Activated CD4-positive, CD25-positive, alpha-beta regulatory T cell treated with anti-CD3 and anti-CD28 coated beads, Interleukin-2, amount 50 U/mL, for 16 hours (primary cell): ENCODE measurements at regions not wholly inside any gene's neighbourhood (a gene's known extent, or its start where the extent isn't known, plus 50 kb on each side); places are given as distances from the start of the nearest gene placed in this dataset.
"Not testable (repeated sequence)": the region's sequence is repeated elsewhere in the genome, so short reads cannot be mapped to it uniquely, and the experiment has no call there.

Experiments
- DNase-seq: peaks from one replicate; pipeline ENCODE4 v3.0.0-alpha.2; 2020; ENCODE audit warnings: low read depth, low spot score

DNA sequence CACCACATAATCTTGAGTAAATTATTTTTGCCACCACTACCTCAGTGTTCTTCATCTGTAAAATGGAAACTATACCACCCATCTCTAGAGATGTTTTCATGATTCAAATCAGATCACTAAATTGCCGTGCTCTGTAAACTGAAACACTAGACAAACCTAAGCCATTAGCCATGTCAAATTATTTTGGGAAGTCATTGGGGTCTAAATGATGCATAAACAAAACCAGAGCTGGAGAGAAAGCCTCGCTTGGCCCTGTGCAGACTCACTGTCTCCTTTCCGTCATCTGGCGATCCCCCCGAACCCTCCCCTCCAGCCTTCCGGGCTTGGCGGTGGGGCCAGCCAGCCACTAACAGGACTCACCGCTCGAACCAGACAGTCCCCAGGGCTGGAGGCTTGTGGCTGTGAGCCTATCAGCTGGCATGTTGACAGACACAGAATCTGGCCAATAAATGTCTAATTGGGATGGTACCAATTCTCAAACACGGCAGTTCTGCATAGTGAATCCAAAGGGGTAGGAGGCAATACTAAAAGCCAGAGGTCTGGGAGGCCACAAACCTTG is 256.5 kb downstream of the SEC61B start:
- DNase-seq = no peak

DNA sequence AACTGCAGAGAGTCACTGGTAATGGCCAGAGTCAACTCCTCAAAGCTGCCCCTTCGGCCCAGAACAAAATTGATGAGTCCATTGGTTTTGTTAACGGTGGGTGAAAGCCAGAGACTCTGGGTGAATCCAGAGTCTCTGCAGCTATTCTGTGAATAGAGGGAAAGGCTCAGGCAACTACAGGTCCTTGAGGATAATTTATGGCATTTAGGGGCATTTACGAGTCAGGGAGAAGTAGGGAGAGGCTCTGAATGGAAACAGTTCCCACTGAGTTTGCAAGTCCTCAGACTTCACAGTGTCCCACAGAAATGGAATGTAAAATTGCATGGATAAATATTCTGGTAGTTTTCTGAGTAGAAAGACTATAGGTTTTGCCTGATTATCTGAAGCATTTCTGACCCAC is 257.8 kb downstream of the SEC61B start:
- no peak for DNase-seq

DNA sequence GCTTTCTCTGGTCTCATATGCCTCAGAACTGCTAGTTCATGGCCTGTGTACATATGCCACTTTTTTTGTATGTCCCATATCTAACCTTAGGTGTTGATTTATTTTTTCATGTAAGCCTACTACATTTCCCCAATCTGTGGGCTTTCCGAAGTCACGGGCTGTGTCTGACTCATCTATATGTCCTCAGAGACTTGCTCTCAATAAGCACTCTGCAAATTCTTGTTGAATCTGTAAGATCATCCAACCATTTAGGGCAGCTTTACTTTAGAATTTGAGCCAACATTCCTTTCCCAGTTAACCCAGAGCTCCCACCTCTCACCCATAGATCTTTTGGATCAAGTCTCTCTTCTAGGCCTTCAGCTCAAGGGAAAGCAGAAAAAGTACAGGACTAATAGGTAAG is 263.4 kb downstream of the SEC61B start:
- no peak for DNase-seq

DNA sequence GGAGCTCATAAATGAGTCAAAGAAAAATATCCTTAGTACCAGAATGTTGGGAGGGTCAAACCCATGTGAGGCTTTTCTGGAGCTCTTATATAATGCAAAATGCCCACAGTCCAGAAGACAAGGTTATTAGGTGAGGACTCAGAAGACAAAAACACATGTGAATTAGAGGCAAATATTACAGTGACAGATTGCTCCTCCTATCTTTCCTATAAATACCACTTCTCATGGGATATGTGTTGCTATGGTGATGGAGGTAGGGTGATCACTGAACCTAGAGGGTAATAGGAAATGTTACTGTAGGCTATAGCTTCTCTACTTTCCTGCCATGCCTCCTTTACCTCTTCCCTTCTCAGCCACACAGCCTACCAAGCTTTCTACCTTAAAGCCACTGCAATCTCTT is 264.6 kb downstream of the SEC61B start:
- no peak for DNase-seq

DNA sequence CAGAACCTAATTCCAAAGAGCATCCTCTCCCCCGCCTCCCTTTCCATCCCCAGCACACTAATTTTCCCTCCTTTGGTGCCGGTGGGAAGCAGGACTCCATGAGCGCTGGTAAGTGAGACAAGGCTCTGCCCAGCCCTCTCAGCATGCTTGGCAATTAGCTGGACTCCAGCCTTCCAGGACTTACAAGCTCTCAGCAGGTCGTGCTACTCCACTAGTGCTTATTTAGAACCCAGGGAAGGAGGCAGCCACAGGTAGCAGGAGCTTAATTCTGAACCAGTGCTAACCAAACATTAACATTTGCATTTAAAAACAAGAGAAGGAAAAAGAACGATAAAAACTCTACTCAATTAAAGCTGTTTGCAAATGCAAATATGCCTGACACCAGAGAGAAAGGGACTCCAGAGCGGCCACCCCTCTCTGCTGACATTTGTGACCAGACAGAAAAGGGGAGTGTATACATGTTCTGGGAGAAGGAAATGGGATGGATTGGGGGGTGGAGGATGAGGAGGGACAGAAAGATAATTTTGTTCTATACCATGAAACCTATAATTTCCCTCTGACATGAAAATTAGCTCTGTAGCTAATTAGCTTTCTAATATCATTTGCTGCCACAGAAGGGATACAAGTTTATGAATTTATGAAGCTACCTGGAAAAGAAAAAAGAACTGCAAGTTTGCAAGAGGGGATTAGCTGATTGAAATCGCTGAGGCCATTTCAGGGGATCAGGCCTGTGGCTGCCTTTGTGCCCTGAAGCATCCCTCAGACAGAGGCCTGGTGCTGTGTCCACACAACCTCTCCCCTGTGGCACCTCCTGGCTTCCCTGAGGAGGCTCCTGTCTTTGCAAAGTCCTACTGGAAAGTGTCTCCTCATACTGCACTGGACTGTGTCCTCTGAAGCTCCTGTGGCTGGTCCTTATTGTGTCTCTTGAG is 266.3 kb downstream of the SEC61B start:
- no peak for DNase-seq

DNA sequence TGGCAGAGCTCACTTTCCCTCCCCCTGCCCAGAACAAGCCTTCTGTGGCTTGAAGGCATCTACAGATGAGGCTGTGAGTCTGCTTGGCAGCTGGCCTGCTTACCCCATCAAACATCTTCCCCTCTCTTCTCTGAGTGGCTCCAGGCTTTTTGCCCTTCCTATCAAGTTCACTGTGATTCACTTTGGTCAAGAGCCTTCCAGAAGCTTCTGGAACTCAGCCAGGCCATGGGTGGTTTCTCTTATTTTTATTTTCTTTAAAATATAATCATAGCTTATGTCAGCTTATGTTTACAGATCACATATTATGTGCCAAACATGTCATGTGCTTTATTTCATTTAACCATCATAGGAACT is 267.0 kb downstream of the SEC61B start:
- no peak for DNase-seq

DNA sequence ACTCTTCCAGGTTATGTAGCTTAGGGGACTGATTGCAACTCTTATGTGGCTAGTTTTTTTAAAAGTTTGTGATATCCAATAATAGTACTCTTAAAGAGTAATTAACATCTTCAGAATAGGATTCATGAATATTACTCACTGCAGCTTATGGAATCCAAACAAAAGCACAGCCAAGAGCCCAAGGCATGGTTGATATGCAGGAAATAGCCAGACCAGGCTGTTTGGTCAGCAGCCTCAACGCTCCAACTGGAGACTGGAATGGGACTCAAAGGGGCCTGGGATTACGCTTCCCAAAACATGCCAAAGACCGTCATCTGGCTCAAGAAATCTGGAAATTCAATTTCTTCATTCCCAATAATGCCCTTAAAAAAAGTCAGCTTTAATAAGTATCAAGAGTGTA is 268.6 kb downstream of the SEC61B start:
- DNase-seq = no peak

DNA sequence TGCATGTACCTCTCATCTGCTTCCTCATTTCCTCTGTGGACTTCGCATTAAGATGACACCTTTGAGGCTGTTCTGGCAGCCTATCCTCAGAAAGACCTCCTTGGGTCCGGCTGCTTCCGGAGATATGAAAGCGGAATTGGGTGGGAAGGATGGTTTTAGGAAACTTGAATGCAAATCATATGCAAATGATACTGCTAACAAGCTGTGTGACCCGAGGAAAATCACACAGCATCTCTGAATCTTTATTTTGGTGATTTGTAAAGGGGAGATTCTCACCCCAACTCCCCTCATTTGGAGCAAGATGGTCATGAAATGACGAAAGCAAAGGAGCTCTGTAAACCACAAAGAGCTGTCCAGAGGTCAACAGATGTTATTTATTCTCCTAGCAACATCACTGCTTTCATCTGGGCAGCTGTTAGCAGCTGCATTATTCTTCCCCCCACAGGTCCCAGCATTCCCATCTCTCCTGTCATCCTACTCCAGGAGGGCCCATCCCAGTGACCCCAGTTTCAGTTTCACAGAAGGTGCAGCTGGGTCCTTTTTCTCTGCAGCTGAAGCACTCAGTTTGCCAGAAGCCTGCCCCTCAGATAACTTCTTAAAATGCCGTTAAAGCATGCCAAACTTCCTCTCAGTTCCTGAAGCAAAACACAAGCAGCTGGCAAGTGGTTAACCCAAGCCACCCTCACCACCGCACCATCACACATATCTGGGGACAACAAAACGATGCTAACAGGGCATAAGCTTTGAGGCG is 269.5 kb downstream of the SEC61B start:
- no peak for DNase-seq

DNA sequence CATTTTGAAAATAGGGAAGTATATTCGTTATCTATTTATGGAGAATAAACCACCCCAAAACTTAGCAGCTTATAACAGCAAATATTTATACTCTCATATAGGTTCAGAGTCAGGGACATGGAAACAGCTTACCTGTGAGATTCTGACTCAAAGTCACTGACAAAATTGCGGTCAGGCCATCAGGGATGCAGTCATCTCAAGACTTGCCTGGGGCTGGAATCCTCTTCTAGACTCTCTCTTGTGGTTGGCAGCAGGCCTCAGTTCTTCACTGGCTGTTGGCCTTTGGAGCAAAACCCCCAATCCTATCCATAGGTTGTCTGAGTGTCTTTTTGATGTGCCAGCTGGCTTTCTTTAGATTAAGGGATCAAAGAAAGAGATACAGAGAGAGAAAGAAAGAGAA is 275.6 kb downstream of the SEC61B start:
- no peak for DNase-seq

DNA sequence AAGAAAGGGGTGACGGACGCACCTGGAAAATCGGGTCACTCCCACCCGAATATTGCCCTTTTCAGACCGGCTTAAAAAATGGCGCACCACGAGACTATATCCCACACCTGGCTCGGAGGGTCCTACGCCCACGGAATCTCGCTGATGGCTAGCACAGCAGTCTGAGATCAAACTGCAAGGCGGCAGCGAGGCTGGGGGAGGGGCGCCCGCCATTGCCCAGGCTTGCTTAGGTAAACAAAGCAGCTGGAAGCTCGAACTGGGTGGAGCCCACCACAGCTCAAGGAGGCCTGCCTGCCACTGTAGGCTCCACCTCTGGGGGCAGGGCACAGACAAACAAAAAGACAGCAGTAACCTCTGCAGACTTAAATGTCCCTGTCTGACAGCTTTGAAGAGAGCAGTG is 276.9 kb downstream of the SEC61B start:
- not testable (repeated sequence) for DNase-seq

DNA sequence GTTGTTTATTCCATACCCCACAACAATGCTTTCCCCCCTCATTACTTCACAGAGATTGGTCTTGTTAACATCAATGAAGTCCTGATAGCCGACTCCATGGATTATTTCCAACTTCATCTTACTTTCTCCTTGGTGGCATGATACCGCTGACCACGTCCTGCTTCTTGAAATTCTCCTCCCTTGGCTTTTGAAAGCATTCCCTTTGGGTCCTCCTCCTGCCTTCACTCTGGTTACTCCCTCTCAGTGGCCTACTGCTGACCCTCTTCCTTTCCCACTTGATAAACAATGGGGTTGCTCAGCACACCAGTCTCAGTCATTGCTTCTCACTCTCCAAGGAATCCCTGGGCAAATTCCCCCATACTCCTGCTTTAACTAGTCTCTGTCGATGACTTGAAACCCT is 283.9 kb downstream of the SEC61B start:
- DNase-seq = no peak

DNA sequence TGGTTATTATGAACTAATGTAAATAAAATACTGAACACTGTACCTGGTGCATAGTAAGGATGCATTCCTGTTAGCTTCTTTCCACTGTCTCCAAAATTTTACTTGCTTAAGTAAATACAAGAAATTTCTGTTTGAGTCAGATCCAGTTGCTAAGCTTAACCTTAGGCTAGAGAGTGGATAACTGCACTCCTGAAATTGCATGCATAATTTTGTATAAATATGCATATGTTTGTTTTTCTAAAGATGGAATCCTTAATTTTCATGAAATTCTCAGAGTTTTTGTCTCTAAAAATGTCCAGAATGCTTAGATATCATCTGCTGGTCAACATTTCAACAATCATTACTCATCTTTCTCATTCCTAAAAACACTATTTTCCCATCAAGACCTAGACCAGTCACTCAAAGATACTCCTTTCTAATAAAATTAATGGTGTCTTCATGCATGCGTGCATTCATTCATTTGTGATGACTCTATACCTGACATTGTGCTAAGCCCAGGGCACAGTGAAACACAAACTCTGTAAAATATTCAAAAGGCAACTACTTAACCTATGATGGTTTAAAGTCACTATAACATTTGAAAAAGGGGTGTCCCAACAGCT is 284.8 kb downstream of the SEC61B start:
- DNase-seq = no peak

DNA sequence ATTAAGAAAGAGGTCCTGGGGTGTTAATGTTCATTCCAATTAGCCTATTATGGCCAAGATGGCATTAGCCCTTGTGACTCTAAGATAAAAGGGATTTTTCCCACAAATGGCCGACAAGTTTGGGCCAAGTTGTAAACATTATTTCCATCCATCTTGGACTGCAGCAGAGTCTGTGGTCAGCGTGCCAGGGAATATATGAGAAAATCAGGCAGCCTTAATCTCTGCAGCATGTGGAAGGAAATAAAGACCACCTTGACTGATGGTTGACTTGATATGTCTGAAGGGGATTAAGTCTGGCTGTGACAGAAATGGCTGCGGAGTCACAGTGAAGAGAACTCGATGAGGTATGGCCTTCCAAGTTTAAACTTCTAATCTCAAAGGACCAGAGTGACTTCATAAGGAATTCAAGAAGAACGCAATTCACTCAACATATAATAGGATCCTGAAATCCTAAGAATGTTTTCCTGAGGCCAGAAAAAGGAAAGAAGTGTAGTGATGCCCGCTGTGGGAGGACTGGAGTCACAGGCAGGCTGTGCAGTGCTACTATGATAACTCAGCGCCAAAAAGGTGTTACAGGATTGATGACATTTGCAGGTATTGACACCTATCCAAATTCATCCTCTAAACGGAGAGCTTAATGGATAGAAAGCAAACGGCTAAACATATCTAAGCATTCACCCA is 287.1 kb downstream of the SEC61B start:
- no peak for DNase-seq

DNA sequence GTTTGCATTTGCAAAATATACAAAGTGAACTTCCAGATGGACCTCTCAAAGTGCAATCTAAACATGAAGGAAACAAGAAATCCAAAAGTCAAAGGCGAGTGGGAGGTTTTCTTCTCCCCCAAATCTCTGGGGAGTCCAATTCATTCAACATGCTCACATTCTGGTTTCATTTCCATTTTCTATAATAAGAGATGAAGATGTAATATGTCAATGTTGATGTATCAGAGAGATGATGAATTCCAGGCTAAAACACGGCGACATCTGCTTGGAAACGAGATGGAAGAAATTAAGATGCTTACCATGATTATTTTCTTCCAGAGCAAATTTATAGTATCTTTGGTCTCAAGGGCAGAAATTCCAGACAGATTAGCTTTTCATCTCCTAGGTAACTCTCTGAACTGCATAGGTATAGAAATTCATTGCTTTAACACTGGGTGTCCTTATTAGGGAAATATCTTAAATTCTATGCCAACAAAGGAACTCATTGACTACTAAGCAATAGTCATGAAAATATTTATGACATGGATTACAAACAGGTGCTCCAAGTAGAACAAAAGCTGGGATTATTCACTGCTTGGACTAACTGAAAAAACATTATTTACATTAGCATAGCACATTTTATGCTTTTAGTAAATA is 287.9 kb downstream of the SEC61B start:
- DNase-seq = no peak

DNA sequence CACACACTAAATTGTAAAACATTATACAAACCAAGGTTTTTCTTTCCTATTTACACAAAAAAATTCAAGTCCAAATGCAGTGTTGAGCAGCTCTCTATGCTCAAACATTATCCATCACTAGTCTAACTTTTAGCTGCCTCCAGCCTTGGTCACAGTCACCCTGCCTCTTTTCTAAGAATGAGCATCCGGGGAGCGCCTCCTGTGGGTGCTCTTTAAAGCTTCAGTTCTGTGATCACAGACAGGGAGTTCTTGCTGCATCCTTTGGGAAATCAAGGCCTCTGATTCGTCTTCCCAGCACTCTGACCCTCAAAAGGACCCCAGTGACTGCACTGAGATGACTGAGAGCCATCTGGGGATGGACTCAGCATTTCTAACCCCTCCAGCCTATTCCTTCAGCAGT is 289.6 kb downstream of the SEC61B start:
- DNase-seq = no peak

DNA sequence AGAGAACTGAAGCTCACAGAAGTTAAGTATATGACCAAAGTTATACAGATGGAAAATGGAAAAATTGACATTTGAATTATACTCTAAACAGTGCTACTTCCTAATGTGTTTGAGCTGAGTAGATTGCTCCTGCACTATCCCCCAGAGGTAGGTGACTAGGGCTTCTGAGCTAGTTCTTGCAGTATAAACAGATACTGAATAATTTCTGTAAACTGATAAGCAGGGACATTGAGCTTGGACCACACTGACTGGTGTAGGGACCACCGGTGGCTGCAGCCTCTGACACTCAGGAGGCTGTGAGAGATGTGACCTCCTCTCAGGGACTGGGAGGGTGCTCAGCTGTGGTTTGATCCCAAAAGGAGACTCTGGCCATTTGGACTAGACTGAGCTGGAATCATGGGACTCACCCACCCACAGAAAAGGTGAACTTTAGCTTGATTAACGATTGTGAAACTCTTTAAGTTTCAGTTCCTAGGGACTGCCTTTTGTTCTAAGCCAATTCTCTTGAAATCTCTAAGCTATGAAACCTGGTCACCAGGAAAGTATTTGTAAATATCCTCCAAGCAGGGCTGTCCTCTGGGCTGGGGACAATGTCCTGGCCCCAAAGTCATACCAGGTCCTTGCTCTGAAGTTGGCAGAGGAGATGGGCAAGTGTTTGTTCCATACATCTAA is 291.5 kb downstream of the SEC61B start:
- no peak for DNase-seq

DNA sequence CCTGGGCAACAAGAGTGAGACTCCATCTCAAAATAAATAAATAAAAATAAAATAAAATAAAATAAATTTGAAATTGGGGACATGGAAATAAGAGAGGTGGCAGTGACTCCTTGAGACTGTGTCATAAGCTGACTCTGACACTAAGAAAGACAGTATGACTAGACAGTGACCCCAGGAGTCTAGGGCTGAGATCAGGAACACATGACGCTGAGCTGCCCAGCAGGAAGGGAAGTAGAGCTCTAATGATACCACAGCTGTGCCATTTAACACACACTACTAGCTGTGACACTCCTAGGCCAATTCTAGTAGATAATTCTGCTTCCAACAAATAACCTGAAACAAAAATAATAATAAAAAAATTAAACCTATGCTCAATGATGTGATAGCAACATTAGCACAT is 293.0 kb downstream of the SEC61B start:
- DNase-seq = no peak

DNA sequence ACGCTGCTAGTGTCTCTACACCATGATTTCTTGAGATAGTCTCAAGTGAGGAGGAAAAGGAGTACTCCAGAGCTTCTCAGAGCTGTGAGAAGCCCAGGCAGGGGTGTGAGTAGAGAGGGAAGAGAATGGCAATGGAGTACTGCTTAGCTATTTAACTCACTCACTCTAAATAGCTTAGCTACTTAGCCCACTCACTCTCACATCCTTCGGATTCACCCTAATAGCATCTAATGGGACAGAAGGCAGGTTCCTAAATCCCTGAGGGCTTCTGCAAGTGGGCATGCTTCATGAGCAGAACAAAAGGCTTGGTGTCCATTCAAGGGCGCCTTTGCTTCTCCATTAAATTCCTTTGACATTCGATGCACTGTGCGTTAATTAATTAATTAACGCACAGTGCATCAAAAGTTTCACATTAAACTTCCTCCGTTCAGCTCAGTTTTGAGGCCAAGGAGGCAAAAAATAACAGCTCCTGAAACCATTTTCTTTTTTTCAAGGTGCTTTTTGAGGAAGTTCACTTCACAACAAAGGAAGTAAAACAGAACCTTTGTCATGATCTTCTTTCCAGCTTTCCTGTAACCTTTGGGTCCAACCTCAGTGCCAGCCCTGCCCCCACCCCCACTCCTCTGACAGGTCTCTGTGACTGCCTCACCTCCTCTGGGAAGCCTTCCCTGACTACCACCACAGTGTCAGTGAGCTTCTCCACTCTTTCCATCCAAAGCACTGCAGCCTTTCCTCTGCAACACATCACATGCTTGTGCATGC is 294.0 kb downstream of the SEC61B start:
- DNase-seq = no peak

DNA sequence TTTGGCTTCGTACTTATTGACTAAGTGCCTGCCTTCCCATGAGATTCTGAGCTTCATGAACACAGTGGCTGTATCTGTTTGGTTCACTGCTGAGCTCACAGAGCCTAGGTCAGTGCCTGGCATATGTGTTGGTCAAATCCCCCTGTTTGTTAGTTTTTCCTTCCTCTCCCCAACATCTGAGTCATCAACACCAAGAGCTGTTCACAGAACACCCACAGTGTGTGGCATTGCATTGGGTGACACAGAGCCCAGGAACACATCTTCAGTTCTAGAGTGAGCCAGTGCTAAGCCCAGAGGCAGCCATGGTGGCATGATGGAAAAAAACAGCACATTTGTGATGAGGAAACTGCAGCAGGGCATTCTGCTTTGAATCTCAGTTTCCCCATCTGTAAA is 294.6 kb downstream of the SEC61B start:
- no peak for DNase-seq

DNA sequence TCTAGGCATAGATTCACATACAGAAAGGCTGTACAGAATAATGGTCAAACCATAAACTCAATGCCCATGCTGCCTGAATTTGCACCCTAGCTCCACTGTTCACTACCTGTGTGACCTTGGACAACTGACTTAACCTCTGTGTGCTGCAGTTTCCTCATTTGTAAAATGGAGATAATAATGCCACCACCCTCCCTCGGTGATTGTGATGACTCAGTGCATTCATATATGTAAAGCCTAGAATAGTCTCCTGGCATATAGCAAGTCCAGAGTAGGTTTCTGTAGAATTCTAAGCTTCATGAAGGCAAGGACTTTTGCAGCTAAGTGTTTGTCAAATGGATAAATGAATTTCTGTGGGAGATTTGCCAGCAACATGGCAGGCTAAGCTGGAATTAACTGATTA is 297.8 kb upstream of the NR4A3 start:
- no peak for DNase-seq
